ENCODE measurements at regions not wholly inside any gene's neighbourhood (a gene's known extent, or its start where the extent isn't known, plus 50 kb on each side); places are given as distances from the start of the nearest gene placed in this dataset.

- TF ChIP-seq CTCF (IDR thresholded peaks at IDR 0.05), result no peak
- TF ChIP-seq EZH2 (IDR thresholded peaks at IDR 0.05), result no peak
- TF ChIP-seq EZH2phosphoT487 (IDR thresholded peaks at IDR 0.05), result no peak
Observed at GRCh38 chr17:54834086-54834485, 66.6 kb upstream of the TOM1L1 start.

All from neural progenitor cell (in vitro differentiated cells).